Retinal pigment epithelial cell (primary cell): ENCODE measurements at regions not wholly inside any gene's neighbourhood (a gene's known extent, or its start where the extent isn't known, plus 50 kb on each side); places are given as distances from the start of the nearest gene placed in this dataset.
"Not testable (repeated sequence)": the region's sequence is repeated elsewhere in the genome, so short reads cannot be mapped to it uniquely, and the experiment has no call there.

ENCODE experiments used
- DNase-seq: peaks from one replicate; pipeline ENCODE4 v3.0.0-alpha.2; 2010; ENCODE audit warnings: low read depth
- H3K4me3 ChIP-seq: 2 replicates; pipeline ENCODE4 v1.5.1; 2011; ENCODE audit warnings: mild to moderate bottlenecking, low read length, control low read depth, moderate library complexity
- TF ChIP-seq, protein P1 (sequence below): conservative IDR thresholded peaks from 2 replicates; pipeline ENCODE4 v1.5.1; 2011; ENCODE audit warnings: low read depth, low read length, control low read depth, inconsistent platforms

- TF ChIP-seq, protein P1, sequence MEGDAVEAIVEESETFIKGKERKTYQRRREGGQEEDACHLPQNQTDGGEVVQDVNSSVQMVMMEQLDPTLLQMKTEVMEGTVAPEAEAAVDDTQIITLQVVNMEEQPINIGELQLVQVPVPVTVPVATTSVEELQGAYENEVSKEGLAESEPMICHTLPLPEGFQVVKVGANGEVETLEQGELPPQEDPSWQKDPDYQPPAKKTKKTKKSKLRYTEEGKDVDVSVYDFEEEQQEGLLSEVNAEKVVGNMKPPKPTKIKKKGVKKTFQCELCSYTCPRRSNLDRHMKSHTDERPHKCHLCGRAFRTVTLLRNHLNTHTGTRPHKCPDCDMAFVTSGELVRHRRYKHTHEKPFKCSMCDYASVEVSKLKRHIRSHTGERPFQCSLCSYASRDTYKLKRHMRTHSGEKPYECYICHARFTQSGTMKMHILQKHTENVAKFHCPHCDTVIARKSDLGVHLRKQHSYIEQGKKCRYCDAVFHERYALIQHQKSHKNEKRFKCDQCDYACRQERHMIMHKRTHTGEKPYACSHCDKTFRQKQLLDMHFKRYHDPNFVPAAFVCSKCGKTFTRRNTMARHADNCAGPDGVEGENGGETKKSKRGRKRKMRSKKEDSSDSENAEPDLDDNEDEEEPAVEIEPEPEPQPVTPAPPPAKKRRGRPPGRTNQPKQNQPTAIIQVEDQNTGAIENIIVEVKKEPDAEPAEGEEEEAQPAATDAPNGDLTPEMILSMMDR: no peak
- no peak for DNase-seq
- H3K4me3 ChIP-seq: no peak overlapping the region
These were observed 118.1 kb upstream of the NEIL3 start for GRCh38 chr4:177191586-177191985.

- no peak for DNase-seq
- H3K4me3 ChIP-seq: no peak overlapping the region
- TF ChIP-seq, protein P1: no peak
These were observed 117.7 kb upstream of the NEIL3 start for GRCh38 chr4:177191991-177192390.

- not testable (repeated sequence) for DNase-seq, H3K4me3 ChIP-seq
These were observed 116.5 kb upstream of the NEIL3 start for GRCh38 chr4:177193024-177193715.

- DNase-seq: no peak
- H3K4me3 ChIP-seq: no peak overlapping the region
- TF ChIP-seq, protein P1: no peak
These were observed 114.8 kb upstream of the NEIL3 start for GRCh38 chr4:177194906-177195305.

DNA sequence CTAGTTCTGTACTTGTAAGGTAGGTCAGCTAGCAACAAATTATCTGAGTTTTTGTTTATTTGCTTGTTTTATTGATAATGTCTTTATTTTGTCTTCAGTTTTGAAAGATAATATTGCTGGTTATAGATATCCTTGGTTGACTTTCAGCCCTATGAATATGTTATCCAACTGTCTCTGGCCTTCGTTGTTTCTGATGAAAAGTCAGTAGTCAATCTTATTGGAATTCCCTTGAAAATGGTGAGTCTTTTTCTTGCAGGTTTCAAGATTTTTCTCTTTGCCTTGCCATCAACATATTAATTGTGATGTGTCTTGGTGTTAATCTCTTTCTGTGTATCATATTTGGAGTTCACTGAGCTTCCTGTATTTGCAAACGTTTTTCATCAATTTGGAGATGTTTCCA is 113.1 kb upstream of the NEIL3 start:
- H3K4me3 ChIP-seq: no peak overlapping the region
- TF ChIP-seq, protein P1: no peak
- no peak for DNase-seq

- no peak overlapping the region for H3K4me3 ChIP-seq
- DNase-seq: peak; percentile 26
- TF ChIP-seq, protein P1: no peak
These were observed 108.1 kb upstream of the NEIL3 start for GRCh38 chr4:177201614-177202013.

DNA sequence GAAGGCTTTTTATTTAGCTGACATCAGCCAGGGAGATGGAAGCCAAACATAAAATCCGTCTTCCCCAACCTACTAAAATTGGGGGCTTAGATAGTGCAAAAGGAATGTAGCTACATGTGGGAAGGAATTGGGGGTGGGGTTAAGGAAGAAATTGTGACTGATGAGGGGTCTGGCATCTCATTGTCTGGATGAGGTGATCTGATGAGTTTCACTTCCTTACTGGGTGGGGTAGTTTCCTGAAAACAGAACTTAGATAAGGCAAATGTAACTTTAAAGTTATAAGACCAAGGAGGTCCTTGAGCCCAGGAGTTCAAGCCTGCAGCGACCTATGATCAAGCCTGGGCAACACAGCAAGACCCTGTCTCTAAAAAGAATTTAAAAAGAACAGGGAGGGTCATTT is 105.5 kb upstream of the NEIL3 start:
- TF ChIP-seq, protein P1: no peak
- H3K4me3 ChIP-seq: no peak overlapping the region

More for the DNA sequence above, 105.5 kb upstream of the NEIL3 start:
- no peak for DNase-seq
